ENCODE measurements at regions not wholly inside any gene's neighbourhood (a gene's known extent, or its start where the extent isn't known, plus 50 kb on each side); places are given as distances from the start of the nearest gene placed in this dataset.

DNA sequence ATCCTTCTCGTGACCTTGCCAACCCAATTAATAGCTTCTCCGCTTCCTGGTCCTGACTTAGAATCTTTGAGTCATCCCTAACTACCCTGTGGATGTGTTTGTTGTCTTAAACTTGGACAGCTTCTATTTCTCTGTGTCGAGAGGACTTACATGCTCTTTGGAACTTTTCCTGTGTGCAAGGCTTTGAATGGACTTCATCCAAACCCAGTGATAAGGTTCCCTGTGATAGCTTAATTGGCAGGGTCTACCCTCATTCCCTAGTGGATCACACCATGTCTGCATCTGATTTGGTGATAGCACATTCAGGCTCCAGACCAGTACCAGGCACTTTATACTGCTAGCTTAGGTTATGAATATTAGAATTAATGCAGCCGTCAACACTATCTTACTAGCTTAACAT lies 378.2 kb upstream of the KAZN start:
- no peaks in the 10 kb centered on the region for H3K36me3 ChIP-seq (replicated peaks)
- in situ Hi-C loops (cut with MboI; ENCODE audit: low sequenced_read_pairs): no loop called here
- H3K27me3 ChIP-seq (ENCODE audit: low read depth): no peaks in the 10 kb centered on the region; the same call in 1 of the 2 replicates
- H3K4me3 ChIP-seq: no peak overlapping the region
- H3K9me3 ChIP-seq: no peaks in the 10 kb centered on the region
- no peak for DNase-seq (ENCODE audit: low spot score in 2 of 2)
- H3K4me1 ChIP-seq: no peaks in the 10 kb centered on the region

DNA sequence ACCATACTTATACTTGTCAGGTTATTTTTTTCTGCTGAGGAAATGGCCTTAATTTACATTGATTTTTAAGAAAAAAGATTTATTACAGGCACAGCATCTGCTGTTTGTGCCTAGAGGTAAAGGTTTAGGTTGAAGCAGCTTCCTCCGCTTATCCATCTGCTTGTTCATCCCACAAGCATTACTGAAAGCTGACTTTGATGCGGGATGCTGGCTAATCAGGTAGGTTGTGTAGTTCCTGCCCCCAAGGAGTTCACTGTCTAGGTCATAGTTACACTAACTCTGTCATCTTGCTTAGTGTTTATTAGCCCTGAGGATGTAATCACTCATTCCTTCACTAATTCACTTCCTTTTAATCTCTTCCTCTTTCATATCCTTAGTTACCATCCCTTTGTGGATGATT lies 377.7 kb upstream of the KAZN start:
- DNase-seq (ENCODE audit: low spot score in 2 of 2): no peak
- Histone ChIP-seq H3K4me3 (no peak overlapping the region), H3K9me3 (no peaks in the 10 kb centered on the region), H3K36me3 (replicated peaks) (no peaks in the 10 kb centered on the region), H3K4me1 (no peaks in the 10 kb centered on the region), H3K27me3 (ENCODE audit: low read depth) (no peaks in the 10 kb centered on the region; the same call in 1 of the 2 replicates)
- in situ Hi-C loops (cut with MboI; ENCODE audit: low sequenced_read_pairs): no loop called here

DNA sequence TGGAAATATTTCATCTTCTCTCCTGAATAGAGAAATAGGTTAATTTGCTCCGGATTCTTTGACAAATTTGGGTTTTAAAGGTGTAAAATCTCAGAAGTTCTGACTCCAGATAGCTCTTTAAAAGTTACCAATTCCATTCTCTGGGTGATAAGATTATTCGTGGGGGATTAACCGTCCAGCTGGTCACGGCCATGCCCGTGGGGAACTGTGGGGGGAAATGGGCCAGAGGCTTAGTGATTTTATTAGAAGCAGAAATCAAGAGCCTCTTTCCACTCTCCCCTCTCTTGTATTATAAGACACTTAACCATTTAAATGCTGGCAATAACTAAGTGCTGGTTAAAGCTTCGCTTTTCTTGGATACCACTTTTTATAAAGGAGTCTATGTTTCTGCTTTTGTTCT lies 376.4 kb upstream of the KAZN start:
- Histone ChIP-seq H3K4me1 (no peaks in the 10 kb centered on the region), H3K9me3 (no peaks in the 10 kb centered on the region), H3K27me3 (ENCODE audit: low read depth) (no peaks in the 10 kb centered on the region; the same call in 1 of the 2 replicates), H3K36me3 (replicated peaks) (no peaks in the 10 kb centered on the region), H3K4me3 (no peak overlapping the region)
- no peak for DNase-seq (ENCODE audit: low spot score in 2 of 2)
- in situ Hi-C loops (cut with MboI; ENCODE audit: low sequenced_read_pairs): no loop called here

DNA sequence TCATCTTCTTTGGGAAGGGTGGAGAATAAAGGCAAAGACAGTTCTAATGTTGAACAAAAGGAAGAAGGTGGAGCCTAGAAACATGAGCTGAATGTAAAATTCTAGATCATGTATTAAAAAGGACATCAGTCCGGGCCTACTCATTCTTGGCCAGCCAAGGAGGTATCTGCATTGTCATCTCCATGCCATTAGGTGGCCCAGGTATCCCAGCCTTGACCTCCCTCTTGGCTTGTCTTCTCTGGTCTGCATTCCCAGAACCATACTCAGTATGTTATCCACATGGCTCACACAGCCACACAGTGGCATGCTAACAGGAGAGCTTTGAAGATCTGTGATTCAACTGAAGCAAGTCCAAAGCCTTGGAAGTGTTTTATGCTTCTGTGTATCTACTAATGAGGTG lies 369.8 kb upstream of the KAZN start:
- Histone ChIP-seq H3K27me3 (ENCODE audit: low read depth) (no peaks in the 10 kb centered on the region), H3K36me3 (replicated peaks) (no peaks in the 10 kb centered on the region), H3K4me3 (no peak overlapping the region), H3K4me1 (no peaks in the 10 kb centered on the region), H3K9me3 (no peaks in the 10 kb centered on the region)
- in situ Hi-C loops (cut with MboI; ENCODE audit: low sequenced_read_pairs): no loop called here
- DNase-seq (ENCODE audit: low spot score in 2 of 2): no peak

DNA sequence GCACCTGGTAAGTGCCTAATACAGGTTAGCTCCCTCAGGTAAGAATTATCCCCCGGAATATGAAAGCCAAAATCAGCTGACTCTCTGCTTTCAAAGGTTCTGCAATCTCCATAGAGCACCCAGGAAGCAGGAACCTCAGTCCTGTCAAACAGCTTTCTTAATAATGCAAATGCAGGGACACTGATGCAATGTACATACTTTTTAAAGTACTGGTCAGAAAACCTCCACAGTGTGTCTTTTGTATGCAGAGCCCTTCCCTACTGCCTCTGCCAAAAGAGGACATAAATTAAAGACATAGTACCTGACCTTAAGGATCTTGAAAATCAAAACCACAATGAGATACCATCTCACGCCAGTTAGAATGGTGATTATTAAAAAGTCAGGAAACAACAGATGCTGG lies 365.0 kb upstream of the KAZN start:
- H3K9me3 ChIP-seq: no peaks in the 10 kb centered on the region
- no peak for DNase-seq (ENCODE audit: low spot score in 2 of 2)
- in situ Hi-C loops (cut with MboI; ENCODE audit: low sequenced_read_pairs): no loop called here
- H3K4me1 ChIP-seq: no peaks in the 10 kb centered on the region
- no peaks in the 10 kb centered on the region for H3K36me3 ChIP-seq (replicated peaks)
- H3K27me3 ChIP-seq (ENCODE audit: low read depth): no peaks in the 10 kb centered on the region
- H3K4me3 ChIP-seq: no peak overlapping the region

DNA sequence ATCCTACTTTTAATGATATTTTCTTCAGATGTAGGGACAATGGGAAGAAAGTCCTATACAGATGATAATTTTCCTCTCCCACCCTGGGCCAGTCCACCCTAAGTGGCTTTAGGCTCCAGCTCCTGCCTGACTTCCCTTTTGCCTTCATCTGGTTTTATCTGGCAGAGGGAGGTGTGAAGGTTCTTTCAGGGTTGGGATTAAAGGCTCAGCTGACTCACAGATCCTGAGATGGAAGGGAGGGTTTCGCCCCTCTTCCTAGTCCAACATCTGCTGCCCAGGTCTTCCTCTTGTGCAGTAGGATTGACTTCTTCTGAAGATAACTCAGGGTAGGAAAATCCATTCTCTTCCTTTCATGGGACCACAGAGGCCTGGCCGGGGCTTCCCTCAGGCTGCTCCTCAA lies 362.4 kb upstream of the KAZN start:
- DNase-seq (ENCODE audit: low spot score in 2 of 2): no peak
- Histone ChIP-seq H3K27me3 (ENCODE audit: low read depth) (no peaks in the 10 kb centered on the region), H3K9me3 (no peaks in the 10 kb centered on the region), H3K4me3 (no peak overlapping the region), H3K36me3 (replicated peaks) (no peaks in the 10 kb centered on the region), H3K4me1 (no peaks in the 10 kb centered on the region)
- in situ Hi-C loops (cut with MboI; ENCODE audit: low sequenced_read_pairs): no loop called here

DNA sequence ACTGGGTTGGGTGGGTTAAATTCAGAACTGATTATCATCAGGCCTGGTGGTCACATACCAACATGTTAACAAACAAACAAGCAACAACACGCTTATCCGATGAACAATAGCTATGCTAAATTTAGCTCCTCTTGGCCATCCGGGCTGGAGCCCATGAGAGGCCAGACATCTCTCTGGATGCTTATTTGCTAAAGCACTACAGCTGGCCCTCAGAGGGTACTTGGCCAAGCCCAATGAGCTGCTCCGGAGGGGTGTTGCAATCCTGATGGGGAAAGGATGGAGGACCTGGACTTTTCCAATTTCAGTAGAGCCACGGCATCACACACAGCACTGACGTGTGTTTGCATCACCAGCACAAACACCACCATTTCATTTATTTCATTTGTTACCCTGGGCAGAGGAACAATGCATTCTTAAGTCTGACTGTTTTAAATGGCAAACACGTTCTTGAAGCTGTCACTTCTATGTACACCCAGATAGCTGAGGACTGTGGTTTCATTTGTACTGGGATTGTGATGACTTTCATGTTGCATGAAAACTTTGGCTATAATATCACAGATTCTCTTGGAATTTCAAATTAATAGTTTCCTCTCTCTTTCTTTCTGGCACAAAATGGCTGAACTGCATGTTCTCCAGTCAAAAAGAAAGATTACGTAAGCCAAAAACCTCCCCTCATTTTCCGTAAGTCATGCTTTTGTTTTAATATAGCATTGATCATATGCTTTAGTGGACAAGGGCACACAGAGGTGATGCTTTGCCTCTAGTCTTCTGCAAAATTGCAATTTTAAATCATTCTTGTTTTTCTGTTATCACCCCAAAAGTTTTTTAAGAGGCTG lies 359.8 kb upstream of the KAZN start:
- in situ Hi-C loops (cut with MboI; ENCODE audit: low sequenced_read_pairs): no loop called here
- Histone ChIP-seq H3K27me3 (ENCODE audit: low read depth) (no peaks in the 10 kb centered on the region), H3K4me1 (no peaks in the 10 kb centered on the region), H3K36me3 (replicated peaks) (no peaks in the 10 kb centered on the region), H3K9me3 (no peaks in the 10 kb centered on the region), H3K4me3 (no peak overlapping the region)
- DNase-seq (ENCODE audit: low spot score in 2 of 2): no peak

DNA sequence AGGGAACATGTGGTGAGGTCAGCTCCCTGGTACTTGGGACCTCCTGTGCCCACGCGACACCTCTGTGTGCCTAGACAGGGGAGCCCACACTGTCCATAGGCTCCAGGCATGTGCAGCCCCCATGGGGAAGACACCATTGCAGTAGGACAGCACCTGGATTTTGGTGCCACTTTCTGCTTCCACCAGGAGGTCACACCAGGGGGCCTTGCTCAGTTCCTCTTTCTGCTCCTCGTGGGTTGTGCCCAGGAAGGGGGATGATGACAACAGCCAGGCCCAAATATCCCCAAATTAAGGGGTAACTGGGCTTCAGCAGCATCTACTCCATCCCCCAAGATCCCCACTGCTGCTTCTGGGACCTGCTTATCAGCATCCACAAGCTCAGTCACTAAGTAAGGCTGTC lies 358.2 kb upstream of the KAZN start:
- Histone ChIP-seq H3K4me3 (no peak overlapping the region), H3K27me3 (ENCODE audit: low read depth) (no peaks in the 10 kb centered on the region), H3K9me3 (no peaks in the 10 kb centered on the region), H3K4me1 (no peaks in the 10 kb centered on the region), H3K36me3 (replicated peaks) (no peaks in the 10 kb centered on the region)
- in situ Hi-C loops (cut with MboI; ENCODE audit: low sequenced_read_pairs): no loop called here
- no peak for DNase-seq (ENCODE audit: low spot score in 2 of 2)

DNA sequence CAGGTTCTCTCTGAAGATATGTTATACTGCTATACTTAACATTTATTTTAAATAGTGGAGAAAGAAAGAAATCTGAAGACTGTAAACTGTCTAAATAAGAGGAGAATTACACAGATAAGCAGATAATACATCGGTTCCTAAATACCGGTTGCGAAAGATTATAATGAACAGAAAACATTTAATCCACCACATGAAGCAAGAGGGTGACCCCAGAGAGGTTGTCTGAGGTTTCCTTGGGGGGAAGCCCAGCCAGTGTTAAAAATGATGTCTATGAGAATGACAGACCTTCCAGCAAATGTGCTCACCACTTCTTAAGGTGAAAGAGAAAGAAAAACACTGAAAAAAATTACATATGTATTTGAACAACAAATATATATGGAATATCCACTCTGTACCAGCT lies 356.4 kb upstream of the KAZN start:
- Histone ChIP-seq H3K9me3 (no peaks in the 10 kb centered on the region), H3K4me1 (no peaks in the 10 kb centered on the region), H3K27me3 (ENCODE audit: low read depth) (peaks cover under 1% of the 10 kb centered on the region; the same call in 1 of the 2 replicates), H3K4me3 (no peak overlapping the region), H3K36me3 (replicated peaks) (no peaks in the 10 kb centered on the region)
- no peak for DNase-seq (ENCODE audit: low spot score in 2 of 2)
- in situ Hi-C loops (cut with MboI; ENCODE audit: low sequenced_read_pairs): no loop called here

DNA sequence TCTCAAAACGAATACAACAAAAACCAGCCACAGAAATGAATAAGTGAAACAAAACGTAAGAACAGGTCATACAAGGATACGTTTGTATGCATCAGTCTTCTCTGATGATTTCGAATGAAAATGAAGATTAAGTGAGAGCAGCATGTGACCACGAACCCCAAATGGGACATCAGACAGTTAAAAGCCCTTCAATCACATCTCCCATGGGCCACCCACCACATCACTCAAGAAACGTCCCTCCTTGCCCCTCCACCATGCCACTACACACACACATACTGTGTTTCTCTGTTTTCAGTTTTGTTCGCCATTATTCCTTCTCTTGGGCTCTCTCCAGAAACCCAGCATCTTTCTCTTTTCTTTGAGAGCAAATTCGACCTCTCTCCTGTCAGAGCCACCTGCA lies 355.6 kb upstream of the KAZN start:
- no peak overlapping the region for H3K4me3 ChIP-seq
- DNase-seq (ENCODE audit: low spot score in 2 of 2): no peak
- H3K4me1 ChIP-seq: no peaks in the 10 kb centered on the region
- peaks cover 5% of the 10 kb centered on the region; the same call in 1 of the 2 replicates for H3K27me3 ChIP-seq (ENCODE audit: low read depth)
- H3K9me3 ChIP-seq: no peaks in the 10 kb centered on the region
- H3K36me3 ChIP-seq (replicated peaks): no peaks in the 10 kb centered on the region
- in situ Hi-C loops (cut with MboI; ENCODE audit: low sequenced_read_pairs): no loop called here

DNA sequence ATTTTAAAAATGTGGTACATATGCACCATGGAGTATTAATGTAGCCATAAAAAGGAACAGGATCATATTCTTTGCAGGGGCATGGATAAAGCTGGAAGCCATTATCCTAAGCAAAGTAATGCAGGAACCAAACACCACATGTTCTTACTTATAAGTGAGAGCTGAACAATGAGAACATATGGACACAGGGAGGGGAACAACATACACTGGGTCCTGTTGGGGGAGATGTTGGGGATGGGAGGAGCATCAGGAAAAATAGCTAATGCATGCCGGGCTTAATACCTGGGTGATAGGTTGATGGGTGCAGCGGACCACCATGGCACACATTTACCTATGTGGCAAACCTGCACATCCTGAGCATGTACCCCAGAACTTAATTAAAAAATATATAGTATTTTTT lies 352.5 kb upstream of the KAZN start:
- no peaks in the 10 kb centered on the region; the same call in 1 of the 2 replicates for H3K9me3 ChIP-seq
- no peaks in the 10 kb centered on the region for H3K4me1 ChIP-seq
- no peak overlapping the region for H3K4me3 ChIP-seq
- H3K36me3 ChIP-seq (replicated peaks): no peaks in the 10 kb centered on the region
- in situ Hi-C loops (cut with MboI; ENCODE audit: low sequenced_read_pairs): no loop called here
- DNase-seq (ENCODE audit: low spot score in 2 of 2): no peak
- H3K27me3 ChIP-seq (ENCODE audit: low read depth): peaks cover 5% of the 10 kb centered on the region; the same call in 1 of the 2 replicates

DNA sequence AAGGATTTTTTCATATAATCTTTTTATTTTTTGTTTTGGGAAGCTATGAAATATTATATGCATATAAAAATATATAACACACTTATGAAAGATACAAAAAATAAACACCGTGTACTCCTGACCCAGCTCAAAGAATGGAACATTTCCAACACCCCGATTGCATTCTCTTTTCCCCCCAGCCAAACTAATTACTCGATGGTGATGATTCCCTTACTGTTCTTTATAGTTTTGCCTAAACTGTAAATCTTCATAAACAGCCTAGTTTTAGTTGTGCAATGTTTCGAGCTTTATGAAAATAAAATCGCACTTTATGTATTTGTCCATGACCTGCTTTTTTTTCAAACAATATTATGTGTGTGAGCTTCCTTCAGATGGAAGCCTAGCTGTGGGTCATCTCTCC lies 352.0 kb upstream of the KAZN start:
- in situ Hi-C loops (cut with MboI; ENCODE audit: low sequenced_read_pairs): no loop called here
- Histone ChIP-seq H3K36me3 (replicated peaks) (no peaks in the 10 kb centered on the region), H3K27me3 (ENCODE audit: low read depth) (peaks cover 5% of the 10 kb centered on the region; the same call in 1 of the 2 replicates), H3K4me3 (no peak overlapping the region), H3K4me1 (no peaks in the 10 kb centered on the region), H3K9me3 (no peaks in the 10 kb centered on the region; the same call in 1 of the 2 replicates)
- DNase-seq (ENCODE audit: low spot score in 2 of 2): no peak

DNA sequence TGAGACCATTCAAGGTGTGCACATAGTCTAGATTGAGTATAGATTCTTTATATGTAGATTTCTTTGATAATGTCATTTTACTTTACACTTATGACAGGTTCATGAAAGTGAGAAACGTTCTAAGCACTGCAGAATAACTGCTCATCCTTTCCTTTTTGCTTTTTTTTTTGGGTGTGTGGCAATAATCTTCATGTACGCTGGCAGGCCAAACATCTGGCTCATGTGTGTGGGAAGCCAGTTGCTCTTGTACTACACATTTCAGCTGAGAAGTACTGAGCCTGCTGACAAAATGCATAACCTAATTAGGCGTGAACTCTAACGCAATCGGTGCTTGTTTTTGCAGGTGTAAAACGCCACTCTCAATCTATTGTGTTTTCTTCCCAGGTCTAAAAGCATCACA lies 350.8 kb upstream of the KAZN start:
- Histone ChIP-seq H3K4me1 (no peaks in the 10 kb centered on the region), H3K9me3 (no peaks in the 10 kb centered on the region; the same call in 1 of the 2 replicates), H3K4me3 (no peak overlapping the region), H3K27me3 (ENCODE audit: low read depth) (peaks cover 5% of the 10 kb centered on the region; the same call in 1 of the 2 replicates), H3K36me3 (replicated peaks) (no peaks in the 10 kb centered on the region)
- in situ Hi-C loops (cut with MboI; ENCODE audit: low sequenced_read_pairs): no loop called here
- no peak for DNase-seq (ENCODE audit: low spot score in 2 of 2)

DNA sequence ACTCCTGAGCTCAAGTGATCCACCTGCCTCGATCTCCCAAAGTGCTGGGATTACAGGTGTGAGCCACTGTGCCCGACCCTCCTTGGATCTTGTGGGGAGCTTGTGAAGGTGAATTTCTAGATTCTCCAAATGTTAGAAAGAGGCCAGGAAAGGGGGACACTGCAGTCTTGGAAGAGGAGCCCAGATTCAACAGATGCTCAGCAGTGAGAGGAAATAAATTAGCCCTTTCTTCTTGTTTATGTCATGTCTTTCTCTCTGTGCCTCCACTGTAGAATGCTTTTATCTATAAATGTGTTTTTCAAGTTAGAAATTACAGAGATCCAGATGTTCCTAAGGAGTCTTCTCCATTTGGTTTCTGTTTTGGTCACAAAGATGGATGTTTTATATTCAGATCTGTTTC lies 346.6 kb upstream of the KAZN start:
- DNase-seq (ENCODE audit: low spot score in 2 of 2): no peak
- in situ Hi-C loops (cut with MboI; ENCODE audit: low sequenced_read_pairs): no loop called here
- Histone ChIP-seq H3K36me3 (replicated peaks) (no peaks in the 10 kb centered on the region), H3K4me3 (no peak overlapping the region), H3K4me1 (no peaks in the 10 kb centered on the region), H3K9me3 (no peaks in the 10 kb centered on the region; the same call in 1 of the 2 replicates), H3K27me3 (ENCODE audit: low read depth) (peaks cover 5% of the 10 kb centered on the region; the same call in 1 of the 2 replicates)

Measured in HAP-1 (cell line).